ENCODE measurements at regions not wholly inside any gene's neighbourhood (a gene's known extent, or its start where the extent isn't known, plus 50 kb on each side); places are given as distances from the start of the nearest gene placed in this dataset.

- no peaks in the 10 kb centered on the region for H3K27me3 ChIP-seq (ENCODE audit: control insufficient read depth, insufficient read depth, low read length)
- H3K9ac ChIP-seq (ENCODE audit: low read depth, low read length) = no peak overlapping the region
- H3K9me3 ChIP-seq (replicated peaks; ENCODE audit: low read length) = no peaks in the 10 kb centered on the region
- H3K4me2 ChIP-seq (ENCODE audit: low read length) = no peak overlapping the region
- H3K36me3 ChIP-seq (ENCODE audit: insufficient read depth, low read length) = no peaks in the 10 kb centered on the region
- no peak overlapping the region for H3K4me3 ChIP-seq (ENCODE audit: low read length)
- no peaks in the 10 kb centered on the region for H3K4me1 ChIP-seq (ENCODE audit: control insufficient read depth, insufficient read depth, low read length)
Measured at GRCh38 chr16:76194616-76195015, 82.6 kb upstream of the CNTNAP4 start.

- Histone ChIP-seq H3K4me2 (ENCODE audit: low read length) (no peak overlapping the region), H3K4me1 (ENCODE audit: control insufficient read depth, insufficient read depth, low read length) (no peaks in the 10 kb centered on the region), H3K36me3 (ENCODE audit: insufficient read depth, low read length) (no peaks in the 10 kb centered on the region), H3K27me3 (ENCODE audit: control insufficient read depth, insufficient read depth, low read length) (no peaks in the 10 kb centered on the region), H3K9ac (ENCODE audit: low read depth, low read length) (no peak overlapping the region), H3K4me3 (ENCODE audit: low read length) (no peak overlapping the region), H3K9me3 (replicated peaks; ENCODE audit: low read length) (no peaks in the 10 kb centered on the region)
Measured at GRCh38 chr16:76195056-76195455, 82.1 kb upstream of the CNTNAP4 start.

- Histone ChIP-seq H3K4me2 (ENCODE audit: low read length) (no peak overlapping the region), H3K4me3 (ENCODE audit: low read length) (no peak overlapping the region), H3K27me3 (ENCODE audit: control insufficient read depth, insufficient read depth, low read length) (no peaks in the 10 kb centered on the region), H3K9ac (ENCODE audit: low read depth, low read length) (no peak overlapping the region), H3K9me3 (replicated peaks; ENCODE audit: low read length) (no peaks in the 10 kb centered on the region), H3K36me3 (ENCODE audit: insufficient read depth, low read length) (no peaks in the 10 kb centered on the region), H3K4me1 (ENCODE audit: control insufficient read depth, insufficient read depth, low read length) (no peaks in the 10 kb centered on the region)
Measured at GRCh38 chr16:76195648-76196047, 81.6 kb upstream of the CNTNAP4 start.

- Histone ChIP-seq H3K4me3 (ENCODE audit: low read length) (no peak overlapping the region), H3K36me3 (ENCODE audit: insufficient read depth, low read length) (no peaks in the 10 kb centered on the region), H3K4me1 (ENCODE audit: control insufficient read depth, insufficient read depth, low read length) (no peaks in the 10 kb centered on the region), H3K9me3 (replicated peaks; ENCODE audit: low read length) (no peaks in the 10 kb centered on the region), H3K27me3 (ENCODE audit: control insufficient read depth, insufficient read depth, low read length) (no peaks in the 10 kb centered on the region), H3K4me2 (ENCODE audit: low read length) (no peak overlapping the region), H3K9ac (ENCODE audit: low read depth, low read length) (no peak overlapping the region)
Measured at GRCh38 chr16:76197900-76198299, 79.3 kb upstream of the CNTNAP4 start.

- H3K27me3 ChIP-seq (ENCODE audit: control insufficient read depth, insufficient read depth, low read length) = no peaks in the 10 kb centered on the region
- H3K36me3 ChIP-seq (ENCODE audit: insufficient read depth, low read length) = no peaks in the 10 kb centered on the region
- no peak overlapping the region for H3K9ac ChIP-seq (ENCODE audit: low read depth, low read length)
- no peaks in the 10 kb centered on the region for H3K4me1 ChIP-seq (ENCODE audit: control insufficient read depth, insufficient read depth, low read length)
- no peaks in the 10 kb centered on the region for H3K9me3 ChIP-seq (replicated peaks; ENCODE audit: low read length)
- H3K4me2 ChIP-seq (ENCODE audit: low read length) = no peak overlapping the region
- no peak overlapping the region for H3K4me3 ChIP-seq (ENCODE audit: low read length)
Measured at GRCh38 chr16:76199681-76200220, 77.5 kb upstream of the CNTNAP4 start.

- no peak overlapping the region for H3K9ac ChIP-seq (ENCODE audit: low read depth, low read length)
- H3K36me3 ChIP-seq (ENCODE audit: insufficient read depth, low read length) = no peaks in the 10 kb centered on the region
- no peaks in the 10 kb centered on the region for H3K27me3 ChIP-seq (ENCODE audit: control insufficient read depth, insufficient read depth, low read length)
- H3K4me3 ChIP-seq (ENCODE audit: low read length) = no peak overlapping the region
- no peaks in the 10 kb centered on the region for H3K4me1 ChIP-seq (ENCODE audit: control insufficient read depth, insufficient read depth, low read length)
- no peaks in the 10 kb centered on the region for H3K9me3 ChIP-seq (replicated peaks; ENCODE audit: low read length)
- no peak overlapping the region for H3K4me2 ChIP-seq (ENCODE audit: low read length)
Measured at GRCh38 chr16:76201385-76201784, 75.8 kb upstream of the CNTNAP4 start.

- Histone ChIP-seq H3K4me1 (ENCODE audit: control insufficient read depth, insufficient read depth, low read length) (no peaks in the 10 kb centered on the region), H3K9ac (ENCODE audit: low read depth, low read length) (no peak overlapping the region), H3K36me3 (ENCODE audit: insufficient read depth, low read length) (no peaks in the 10 kb centered on the region), H3K4me3 (ENCODE audit: low read length) (no peak overlapping the region), H3K4me2 (ENCODE audit: low read length) (no peak overlapping the region), H3K9me3 (replicated peaks; ENCODE audit: low read length) (no peaks in the 10 kb centered on the region), H3K27me3 (ENCODE audit: control insufficient read depth, insufficient read depth, low read length) (no peaks in the 10 kb centered on the region)
Measured at GRCh38 chr16:76204249-76204648, 73.0 kb upstream of the CNTNAP4 start.

GRCh38 chr16:76207270-76207669 is 69.9 kb upstream of the CNTNAP4 start:
- Histone ChIP-seq H3K4me1 (ENCODE audit: control insufficient read depth, insufficient read depth, low read length) (no peaks in the 10 kb centered on the region), H3K4me3 (ENCODE audit: low read length) (no peak overlapping the region), H3K9me3 (replicated peaks; ENCODE audit: low read length) (no peaks in the 10 kb centered on the region), H3K9ac (ENCODE audit: low read depth, low read length) (no peak overlapping the region), H3K27me3 (ENCODE audit: control insufficient read depth, insufficient read depth, low read length) (no peaks in the 10 kb centered on the region), H3K36me3 (ENCODE audit: insufficient read depth, low read length) (no peaks in the 10 kb centered on the region), H3K4me2 (ENCODE audit: low read length) (no peak overlapping the region)

- H3K36me3 ChIP-seq (ENCODE audit: insufficient read depth, low read length) = no peaks in the 10 kb centered on the region
- no peak overlapping the region for H3K9ac ChIP-seq (ENCODE audit: low read depth, low read length)
- H3K9me3 ChIP-seq (replicated peaks; ENCODE audit: low read length) = no peaks in the 10 kb centered on the region
Measured at GRCh38 chr16:76210157-76210556, 67.0 kb upstream of the CNTNAP4 start.

GRCh38 chr16:76213860-76214259 is 63.3 kb upstream of the CNTNAP4 start:
- Histone ChIP-seq H3K9me3 (replicated peaks; ENCODE audit: low read length) (no peaks in the 10 kb centered on the region), H3K4me1 (ENCODE audit: control insufficient read depth, insufficient read depth, low read length) (no peaks in the 10 kb centered on the region), H3K36me3 (ENCODE audit: insufficient read depth, low read length) (no peaks in the 10 kb centered on the region), H3K9ac (ENCODE audit: low read depth, low read length) (no peak overlapping the region), H3K27me3 (ENCODE audit: control insufficient read depth, insufficient read depth, low read length) (no peaks in the 10 kb centered on the region), H3K4me2 (ENCODE audit: low read length) (no peak overlapping the region), H3K4me3 (ENCODE audit: low read length) (no peak overlapping the region)

More at GRCh38 chr16:76210157-76210556, 67.0 kb upstream of the CNTNAP4 start:
- H3K4me3 ChIP-seq (ENCODE audit: low read length) = no peak overlapping the region
- no peak overlapping the region for H3K4me2 ChIP-seq (ENCODE audit: low read length)
- no peaks in the 10 kb centered on the region for H3K27me3 ChIP-seq (ENCODE audit: control insufficient read depth, insufficient read depth, low read length)
- H3K4me1 ChIP-seq (ENCODE audit: control insufficient read depth, insufficient read depth, low read length) = no peaks in the 10 kb centered on the region

- H3K27me3 ChIP-seq (ENCODE audit: control insufficient read depth, insufficient read depth, low read length) = no peaks in the 10 kb centered on the region
- H3K4me1 ChIP-seq (ENCODE audit: control insufficient read depth, insufficient read depth, low read length) = no peaks in the 10 kb centered on the region
- no peak overlapping the region for H3K4me2 ChIP-seq (ENCODE audit: low read length)
- H3K9ac ChIP-seq (ENCODE audit: low read depth, low read length) = no peak overlapping the region
- no peaks in the 10 kb centered on the region for H3K36me3 ChIP-seq (ENCODE audit: insufficient read depth, low read length)
- no peaks in the 10 kb centered on the region for H3K9me3 ChIP-seq (replicated peaks; ENCODE audit: low read length)
- H3K4me3 ChIP-seq (ENCODE audit: low read length) = no peak overlapping the region
Measured at GRCh38 chr16:76214856-76215255, 62.3 kb upstream of the CNTNAP4 start.

GRCh38 chr16:76222087-76222486 is 55.1 kb upstream of the CNTNAP4 start:
- no peaks in the 10 kb centered on the region for H3K4me1 ChIP-seq (ENCODE audit: control insufficient read depth, insufficient read depth, low read length)
- H3K36me3 ChIP-seq (ENCODE audit: insufficient read depth, low read length) = no peaks in the 10 kb centered on the region
- H3K4me3 ChIP-seq (ENCODE audit: low read length) = no peak overlapping the region
- no peak overlapping the region for H3K9ac ChIP-seq (ENCODE audit: low read depth, low read length)
- H3K4me2 ChIP-seq (ENCODE audit: low read length) = no peak overlapping the region
- H3K9me3 ChIP-seq (replicated peaks; ENCODE audit: low read length) = no peaks in the 10 kb centered on the region
- H3K27me3 ChIP-seq (ENCODE audit: control insufficient read depth, insufficient read depth, low read length) = no peaks in the 10 kb centered on the region
